Naive thymus-derived CD4-positive, alpha-beta T cell (primary cell): ENCODE measurements at regions not wholly inside any gene's neighbourhood (a gene's known extent, or its start where the extent isn't known, plus 50 kb on each side); places are given as distances from the start of the nearest gene placed in this dataset.
A peak's percentile ranks its signal among the peaks of the same experiment; 100 is the strongest.
"Not testable (repeated sequence)": the region's sequence is repeated elsewhere in the genome, so short reads cannot be mapped to it uniquely, and the experiment has no call there.

Experiments used
- ATAC-seq: fragments of 150-1000 bp; cut with Tn5 transposase; 2 replicates; pipeline ENCODE4 v1.10.0; 2021; ENCODE audit warnings: mild to moderate bottlenecking, moderate library complexity
- CTCF ChIA-PET: fragments of 350-600 bp; sonication (Branson Sonifier 250); formaldehyde crosslinking; loops from one replicate; lab custom pipeline; 2021; ENCODE audit warnings: antibody characterized with exemption; lab: Charles Lee
- POLR2A ChIA-PET: fragments of 350-600 bp; sonication (Branson Sonifier 250); formaldehyde crosslinking; loops from one replicate; lab custom pipeline; 2021; ENCODE audit warnings: antibody characterized with exemption, inconsistent platforms; lab: Charles Lee
- DNase-seq, 9 donors: peaks; one replicate each; pipeline versions ENCODE4 v3.0.0 to v3.0.0-alpha.2; 2020 to 2022; ENCODE audit warnings: mixed read lengths in 1 of 9
- H3K27ac ChIP-seq: one replicate; pipeline ENCODE4 v1.7.0; 2013; ENCODE audit warnings: mild to moderate bottlenecking, low read depth, low read length, moderate library complexity
- H3K27me3 ChIP-seq, 2 donors: one replicate each; pipeline ENCODE4 v1.7.0; 2013; ENCODE audit warnings: low read length in 2 of 2, mild to moderate bottlenecking in 2 of 2, moderate library complexity in 2 of 2; ENCODE audit not compliant: control insufficient read depth in 2 of 2, insufficient read depth in 2 of 2
- H3K36me3 ChIP-seq, 3 experiments: 1 replicate in 2 of 3; 2 replicates in 1 of 3; pipeline ENCODE4 v1.7.0; 2013; ENCODE audit warnings: low read length in 3 of 3, mild to moderate bottlenecking in 3 of 3, moderate library complexity in 1 of 3; ENCODE audit not compliant: insufficient read depth in 3 of 3, control insufficient read depth in 2 of 3
- H3K4me1 ChIP-seq, 2 donors: one replicate each; pipeline ENCODE4 v1.7.0; 2013; ENCODE audit warnings: low read length in 2 of 2, mild to moderate bottlenecking in 2 of 2, moderate library complexity in 1 of 2; ENCODE audit not compliant: control insufficient read depth in 2 of 2, insufficient read depth in 2 of 2
- H3K4me3 ChIP-seq: 2 replicates; pipeline ENCODE4 v1.7.0; 2013; ENCODE audit warnings: mild to moderate bottlenecking, low read length
- H3K9me3 ChIP-seq, 3 experiments: 1 replicate in 2 of 3; 2 replicates in 1 of 3; pipeline ENCODE4 v1.7.0; 2013; ENCODE audit warnings: low read length in 3 of 3; ENCODE audit not compliant: control insufficient read depth in 2 of 3
- H3K27ac Mint-ChIP-seq, 9 donors: one replicate each; pipeline ENCODE4 v1.8.0; 2020 to 2022; ENCODE audit warnings: mixed read lengths in 9 of 9, mild to moderate bottlenecking in 8 of 9, moderate library complexity in 5 of 9, inconsistent platforms in 2 of 9
- H3K27me3 Mint-ChIP-seq, 5 donors: one replicate each; pipeline ENCODE4 v1.8.0; 2021 to 2022; ENCODE audit warnings: mixed read lengths in 5 of 5, mild to moderate bottlenecking in 1 of 5
- H3K36me3 Mint-ChIP-seq, 5 donors: one replicate each; pipeline ENCODE4 v1.8.0; 2020 to 2022; ENCODE audit warnings: mixed read lengths in 5 of 5, mild to moderate bottlenecking in 3 of 5, inconsistent platforms in 1 of 5
- H3K4me1 Mint-ChIP-seq, 7 donors: one replicate each; pipeline ENCODE4 v1.8.0; 2020 to 2022; ENCODE audit warnings: mixed read lengths in 7 of 7, mild to moderate bottlenecking in 3 of 7, inconsistent platforms in 1 of 7
- H3K4me3 Mint-ChIP-seq, 10 donors: one replicate each; pipeline ENCODE4 v1.8.0; 2020 to 2022; ENCODE audit warnings: mild to moderate bottlenecking in 10 of 10, mixed read lengths in 10 of 10, moderate library complexity in 6 of 10, inconsistent platforms in 2 of 10
- H3K9me3 Mint-ChIP-seq, 11 donors: one replicate each; pipeline ENCODE4 v1.8.0; 2020 to 2022; ENCODE audit warnings: mixed read lengths in 11 of 11, mild to moderate bottlenecking in 4 of 11, inconsistent platforms in 1 of 11, moderate library complexity in 1 of 11
- intact Hi-C, 2 donors: fragments of 100-400 bp; cut with micrococcal nuclease; formaldehyde crosslinking; loops; one replicate each; pipeline ENCODE4 v1.15.1; 2023

GRCh38 chr6:27829453-27830211 lies 82.6 kb downstream of the OR2B2 start:
- H3K4me3 Mint-ChIP-seq, result peak overlapping the region; percentile 79 to 98 (median 93)
- CTCF ChIA-PET, result interaction anchor here (1.2 to 1.7 kb wide), 2 partner anchors 20 to 671 kb away, joined by 3 to 4 read pairs; a partner anchor contains a TSS
- no peak for DNase-seq
- no peaks in the 10 kb centered on the region for H3K36me3 ChIP-seq
- H3K27ac ChIP-seq, result peak overlapping the region; percentile 83
- ATAC-seq, result no peak
- peaks cover 10 to 11% of the 10 kb centered on the region in 2 donors for H3K4me1 ChIP-seq
- intact Hi-C loops, result loop anchor here (10.0 kb wide), 6 partner anchors 255 to 1635 kb away; partner anchors contain the start of gene ZNF165 (in 1 of the 2)
- H3K36me3 Mint-ChIP-seq, result peaks cover 0 to 16% (median 4%) of the 10 kb centered on the region in 5 donors
- H3K4me3 ChIP-seq, result peak overlapping the region; percentile 70
- peaks cover 15 to 52% (median 46%) of the 10 kb centered on the region in 7 donors for H3K4me1 Mint-ChIP-seq
- H3K9me3 Mint-ChIP-seq, result peaks cover 0 to 3% (median 0%) of the 10 kb centered on the region in 11 donors
- POLR2A ChIA-PET, result interaction anchor here (0.7 to 11.6 kb wide), 28 partner anchors 7 to 1803 kb away, joined by 3 to 1351 read pairs (median 5); a partner anchor contains a TSS
- peak overlapping the region; percentile 91 to 99 (median 97) for H3K27ac Mint-ChIP-seq
- peaks cover 0 to 3% (median 0%) of the 10 kb centered on the region in 5 donors for H3K27me3 Mint-ChIP-seq
- no peaks in the 10 kb centered on the region for H3K27me3 ChIP-seq
- H3K9me3 ChIP-seq, result no peaks in the 10 kb centered on the region

GRCh38 chr6:27827477-27827876 lies 84.7 kb downstream of the OR2B2 start:
- H3K27me3 ChIP-seq, H3K9me3 ChIP-seq, H3K36me3 ChIP-seq, POLR2A ChIA-PET, H3K27me3 Mint-ChIP-seq, H3K27ac ChIP-seq, DNase-seq, ATAC-seq, CTCF ChIA-PET, H3K4me3 ChIP-seq, H3K4me3 Mint-ChIP-seq, intact Hi-C loops: not testable (repeated sequence)
- H3K4me1 Mint-ChIP-seq, result peaks cover 15 to 55% (median 44%) of the 10 kb centered on the region in 7 donors
- peaks cover 0 to 14% (median 0%) of the 10 kb centered on the region in 11 donors for H3K9me3 Mint-ChIP-seq
- peaks cover 10 to 11% of the 10 kb centered on the region in 2 donors for H3K4me1 ChIP-seq
- peaks cover 0 to 12% (median 0%) of the 10 kb centered on the region in 5 donors for H3K36me3 Mint-ChIP-seq
- peak overlapping the region in 1 of 9 donors; percentile 52 for H3K27ac Mint-ChIP-seq

DNA sequence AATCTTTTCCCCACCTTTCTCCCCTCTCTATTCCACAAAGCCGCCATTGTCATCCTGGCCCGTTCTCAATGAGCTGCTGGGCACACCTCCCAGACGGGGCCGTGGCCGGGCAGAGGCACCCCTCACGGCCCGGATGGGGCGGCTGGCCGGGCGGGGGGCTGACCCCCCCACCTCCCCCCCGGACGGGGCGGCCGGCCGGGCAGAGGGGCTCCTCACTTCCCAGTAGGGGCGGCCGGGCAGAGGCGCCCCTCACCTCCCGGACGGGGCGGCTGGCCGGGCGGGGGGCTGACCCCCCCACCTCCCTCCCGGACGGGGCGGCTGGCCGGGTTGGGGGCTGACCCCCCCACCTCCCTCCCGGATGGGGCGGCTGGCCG lies 85.6 kb downstream of the OR2B2 start:
- H3K27me3 Mint-ChIP-seq, result not testable (repeated sequence)

DNA sequence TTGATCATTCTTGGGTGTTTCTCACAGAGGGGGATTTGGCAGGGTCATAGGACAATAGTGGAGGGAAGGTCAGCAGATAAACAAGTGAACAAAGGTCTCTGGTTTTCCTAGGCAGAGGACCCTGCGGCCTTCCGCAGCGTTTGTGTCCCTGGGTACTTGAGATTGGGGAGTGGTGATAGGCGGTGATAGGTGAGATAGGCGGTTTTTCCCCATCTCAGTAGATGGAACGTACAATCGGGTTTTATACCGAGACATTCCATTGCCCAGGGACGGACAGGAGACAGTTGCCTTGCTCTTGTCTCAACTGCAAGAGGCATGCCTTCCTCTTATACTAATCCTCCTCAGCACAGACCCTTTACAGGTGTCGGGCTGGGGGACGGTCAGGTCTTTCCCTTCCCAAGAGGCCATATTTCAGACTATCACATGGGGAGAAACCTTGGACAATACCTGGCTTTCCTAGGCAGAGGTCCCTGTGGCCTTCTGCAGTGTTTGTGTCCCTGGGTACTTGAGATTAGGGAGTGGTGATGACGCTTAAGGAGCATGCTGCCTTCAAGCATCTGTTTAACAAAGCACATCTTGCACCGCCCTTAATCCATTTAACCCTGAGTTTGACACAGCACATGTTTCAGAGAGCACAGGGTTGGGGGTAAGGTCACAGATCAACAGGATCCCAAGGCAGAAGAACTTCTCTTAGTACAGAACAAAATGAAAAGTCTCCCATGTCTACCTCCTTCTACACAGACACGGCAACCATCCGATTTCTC lies 86.2 kb downstream of the OR2B2 start:
- peaks cover 6 to 11% of the 10 kb centered on the region in 2 donors for H3K4me1 ChIP-seq
- not testable (repeated sequence) for ATAC-seq, H3K27me3 ChIP-seq, DNase-seq, H3K27ac ChIP-seq, H3K4me3 ChIP-seq, H3K36me3 Mint-ChIP-seq, H3K9me3 ChIP-seq, H3K27me3 Mint-ChIP-seq, H3K36me3 ChIP-seq
- H3K9me3 Mint-ChIP-seq, result peaks cover 0 to 11% (median 0%) of the 10 kb centered on the region in 11 donors
- POLR2A ChIA-PET, result interaction anchor here (0.9 to 9.2 kb wide), 11 partner anchors 10 to 1800 kb away, joined by 3 to 445 read pairs (median 16); a partner anchor contains a TSS
- CTCF ChIA-PET, result interaction anchor here (1.5 kb wide), 1 partner anchor 30 kb away, joined by 8 read pairs; no protein-coding TSS in a partner anchor
- intact Hi-C loops, result loop anchor here in 1 of 2 donors (2.0 kb wide), 1 partner anchor 69 kb away; no protein-coding TSS in a partner anchor
- H3K4me3 Mint-ChIP-seq, result peak overlapping the region in 8 of 10 donors; percentile 16 to 99 (median 56)
- H3K27ac Mint-ChIP-seq, result peak overlapping the region in 7 of 9 donors; percentile 43 to 90 (median 70)
- peaks cover 15 to 58% (median 40%) of the 10 kb centered on the region in 7 donors for H3K4me1 Mint-ChIP-seq

More for the DNA sequence above, 85.6 kb downstream of the OR2B2 start:
- POLR2A ChIA-PET, result interaction anchor here (0.9 kb wide), 1 partner anchor 10 kb away, joined by 6 read pairs; no protein-coding TSS in a partner anchor
- DNase-seq, H3K4me3 ChIP-seq, ATAC-seq, H3K27me3 ChIP-seq, intact Hi-C loops, CTCF ChIA-PET, H3K9me3 ChIP-seq, H3K36me3 ChIP-seq, H3K27ac ChIP-seq: not testable (repeated sequence)
- Mint-ChIP-seq H3K4me3 (peak overlapping the region in 6 of 10 donors; percentile 8 to 99 (median 44)), H3K36me3 (peaks cover 0 to 11% (median 0%) of the 10 kb centered on the region in 5 donors), H3K9me3 (peaks cover 0 to 14% (median 0%) of the 10 kb centered on the region in 11 donors), H3K27ac (peak overlapping the region in 2 of 9 donors; percentile 59 to 89), H3K4me1 (peaks cover 15 to 61% (median 42%) of the 10 kb centered on the region in 7 donors)
- H3K4me1 ChIP-seq, result peaks cover 8 to 11% of the 10 kb centered on the region in 2 donors

DNA sequence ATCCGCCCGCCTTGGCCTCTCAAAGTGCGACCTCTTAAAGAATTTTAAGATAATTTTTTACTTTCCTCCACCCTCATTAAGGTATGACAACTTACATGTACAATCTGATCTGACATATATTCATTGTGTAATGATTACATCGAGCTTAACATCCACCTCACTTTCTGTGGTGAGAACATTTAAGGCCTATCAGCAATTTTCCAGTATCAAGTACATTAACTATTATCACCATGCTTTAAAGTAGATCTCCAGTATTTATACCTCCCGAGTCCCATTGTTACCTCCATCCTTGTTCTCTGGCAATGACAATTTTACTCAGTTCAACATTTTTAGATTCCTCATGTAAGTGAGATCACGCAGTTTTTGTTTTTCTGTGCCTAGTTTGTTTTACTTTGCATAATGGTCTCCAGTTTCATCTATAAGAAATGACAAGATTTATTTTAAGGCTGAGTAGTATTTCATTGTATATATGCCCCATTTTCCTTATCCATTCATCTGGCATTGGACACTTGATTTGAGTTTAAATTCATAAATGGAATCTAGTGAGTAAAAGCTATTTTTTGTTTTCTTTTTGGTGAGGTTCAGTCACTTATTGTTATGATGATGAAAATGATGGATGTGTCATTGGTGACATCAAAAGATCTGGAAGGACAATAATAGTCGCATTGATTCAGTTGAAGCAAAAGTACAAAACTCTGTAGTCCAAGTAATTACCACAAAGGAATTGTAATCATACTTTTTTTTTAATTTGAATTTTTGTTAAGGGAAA lies 87.0 kb downstream of the OR2B2 start:
- Histone ChIP-seq H3K4me1 (peaks cover 6% of the 10 kb centered on the region in 2 donors), H3K9me3 (no peaks in the 10 kb centered on the region), H3K27me3 (no peaks in the 10 kb centered on the region), H3K36me3 (no peaks in the 10 kb centered on the region), H3K4me3 (peak overlapping the region; percentile 87), H3K27ac (peak overlapping the region; percentile 89)
- H3K4me1 Mint-ChIP-seq, result peaks cover 11 to 50% (median 33%) of the 10 kb centered on the region in 7 donors
- peak overlapping the region; percentile 82 to 99 (median 94) for H3K4me3 Mint-ChIP-seq
- ChIA-PET CTCF (interaction anchor here (0.7 to 2.5 kb wide), 8 partner anchors 9 to 77 kb away, joined by 3 to 11 read pairs (median 6); a partner anchor contains a TSS), POLR2A (interaction anchor here (0.6 to 9.2 kb wide), 37 partner anchors 10 to 1805 kb away, joined by 3 to 445 read pairs (median 5); partner anchors contain the start of gene ZNF184)
- peaks cover 0 to 9% (median 0%) of the 10 kb centered on the region in 5 donors for H3K36me3 Mint-ChIP-seq
- H3K27ac Mint-ChIP-seq, result peak overlapping the region; percentile 90 to 100 (median 98)
- DNase-seq (no peak), ATAC-seq (no peak)
- H3K27me3 Mint-ChIP-seq, result peaks cover 0 to 4% (median 0%) of the 10 kb centered on the region in 5 donors
- intact Hi-C loops, result loop anchor here in 1 of 2 donors (2.0 kb wide), 1 partner anchor 70 kb away; no protein-coding TSS in a partner anchor
- peaks cover 0 to 11% (median 0%) of the 10 kb centered on the region in 11 donors for H3K9me3 Mint-ChIP-seq
